Epithelial cell of esophagus (primary cell): ENCODE measurements at regions not wholly inside any gene's neighbourhood (a gene's known extent, or its start where the extent isn't known, plus 50 kb on each side); places are given as distances from the start of the nearest gene placed in this dataset.
"Not testable (repeated sequence)": the region's sequence is repeated elsewhere in the genome, so short reads cannot be mapped to it uniquely, and the experiment has no call there.

Experiments used
- DNase-seq: peaks from one replicate; pipeline ENCODE4 v3.0.0; 2010; ENCODE audit warnings: low read depth
- H3K4me3 ChIP-seq: 2 replicates; pipeline ENCODE4 v1.5.1; 2011; ENCODE audit warnings: mild to moderate bottlenecking, low read length, control low read depth
- CTCF ChIP-seq: IDR thresholded peaks from 2 replicates; pipeline ENCODE4 v1.5.1; 2011; ENCODE audit warnings: low read depth, mild to moderate bottlenecking, low read length, control low read depth, inconsistent platforms; ENCODE audit not compliant: insufficient read depth; ENCODE audit errors: missing control alignments

- no peak for TF ChIP-seq CTCF
- no peak for DNase-seq
These were observed 289.2 kb upstream of the SFSWAP start for GRCh38 chr12:131421509-131422186.

GRCh38 chr12:131422187-131422520 lies 288.7 kb upstream of the SFSWAP start:
- no peak for DNase-seq
- H3K4me3 ChIP-seq, result no peak overlapping the region
- no peak for TF ChIP-seq CTCF

More at GRCh38 chr12:131421509-131422186, 289.2 kb upstream of the SFSWAP start:
- no peak overlapping the region for H3K4me3 ChIP-seq

- no peak for TF ChIP-seq CTCF
- DNase-seq, result no peak
- no peak overlapping the region for H3K4me3 ChIP-seq
These were observed 288.1 kb upstream of the SFSWAP start for GRCh38 chr12:131422744-131423143.

GRCh38 chr12:131424270-131424669 lies 286.6 kb upstream of the SFSWAP start:
- DNase-seq, result no peak
- TF ChIP-seq CTCF, result no peak
- H3K4me3 ChIP-seq, result no peak overlapping the region

GRCh38 chr12:131425112-131426075 lies 285.5 kb upstream of the SFSWAP start:
- DNase-seq, result no peak
- no peak for TF ChIP-seq CTCF
- H3K4me3 ChIP-seq, result no peak overlapping the region

GRCh38 chr12:131428091-131428685 lies 282.7 kb upstream of the SFSWAP start:
- TF ChIP-seq CTCF, result no peak
- DNase-seq, result no peak
- no peak overlapping the region for H3K4me3 ChIP-seq

- not testable (repeated sequence) for DNase-seq, H3K4me3 ChIP-seq
These were observed 281.7 kb upstream of the SFSWAP start for GRCh38 chr12:131429221-131429620.

GRCh38 chr12:131429697-131430096 lies 281.2 kb upstream of the SFSWAP start:
- not testable (repeated sequence) for H3K4me3 ChIP-seq, DNase-seq
